Lung (tissue), 11 donors: ENCODE measurements at regions not wholly inside any gene's neighbourhood (a gene's known extent, or its start where the extent isn't known, plus 50 kb on each side); places are given as distances from the start of the nearest gene placed in this dataset.

Experiments
- ATAC-seq: fragments of 200-7000 bp; cut with Tn5 transposase; one replicate; pipeline ENCODE4 v1.9.1; 2020; ENCODE audit warnings: moderate number of reproducible peaks; ENCODE audit not compliant: insufficient read depth, low FRiP score
- DNase-seq, 3 donors: peaks; one replicate each; pipeline ENCODE4 v3.0.0-alpha.2; 2013 to 2017
- H3K27ac ChIP-seq, 2 donors: one replicate each; pipeline ENCODE4 v1.5.1; 2013; ENCODE audit warnings: mild to moderate bottlenecking in 2 of 2, moderate library complexity in 2 of 2, control low read depth in 1 of 2, inconsistent platforms in 1 of 2, low read depth in 1 of 2, low read length in 1 of 2
- H3K27me3 ChIP-seq, 3 donors: one replicate each; pipeline ENCODE4 v1.5.1; 2013; ENCODE audit warnings: low read length in 2 of 3; ENCODE audit not compliant: control insufficient read depth in 3 of 3, insufficient read depth in 3 of 3
- H3K36me3 ChIP-seq, 4 donors: one replicate each; pipeline ENCODE4 v1.5.1; 2013; ENCODE audit warnings: low read length in 4 of 4, mild to moderate bottlenecking in 1 of 4, moderate library complexity in 1 of 4; ENCODE audit not compliant: control insufficient read depth in 4 of 4, insufficient read depth in 4 of 4
- H3K4me1 ChIP-seq, 5 donors: one replicate each; pipeline ENCODE4 v1.5.1; 2013; ENCODE audit warnings: low read length in 5 of 5, mild to moderate bottlenecking in 2 of 5, moderate library complexity in 1 of 5; ENCODE audit not compliant: control insufficient read depth in 5 of 5, insufficient read depth in 5 of 5
- H3K4me3 ChIP-seq: one replicate; pipeline ENCODE4 v1.5.1; 2013; ENCODE audit warnings: mild to moderate bottlenecking, control low read depth, moderate library complexity
- H3K9ac ChIP-seq, 2 donors: one replicate each; pipeline ENCODE4 v1.5.1; 2013; ENCODE audit warnings: low read length in 2 of 2, control low read depth in 1 of 2; ENCODE audit not compliant: insufficient read depth in 1 of 2
- H3K9me3 ChIP-seq, 4 donors: one replicate each; pipeline ENCODE4 v1.5.1; 2013; ENCODE audit warnings: low read length in 3 of 4, mild to moderate bottlenecking in 1 of 4, moderate library complexity in 1 of 4; ENCODE audit not compliant: control insufficient read depth in 4 of 4, insufficient read depth in 3 of 4
- CTCF ChIP-seq: IDR thresholded peaks from 2 replicates; pipeline ENCODE4 v1.5.1; 2012; ENCODE audit warnings: mild to moderate bottlenecking; ENCODE audit errors: control extremely low read depth, extremely low read depth
- WGBS, 2 donors: extraction: QIAGEN DNeasy Blood & Tissue Kit; methylation state at CpG; one replicate each; pipeline ENCODE4 v1.1.7; 2013; 5-methylcytosine and 5-hydroxymethylcytosine counted together
- donor health status: control.
- donor health status: control.
- donor health status: Bipolar disorder and iron deficiency.
- donor health status: healthy.
- donor health status: DM: yes; HTN: yes; CAD: no.

- 75 to 84% methylated on average over 1 of the region's 1 CpG for WGBS, 2 donors
- ATAC-seq (no peak), DNase-seq (no peak)
- TF ChIP-seq CTCF: no peak
- Histone ChIP-seq H3K4me1 (no peaks in the 10 kb centered on the region), H3K9ac (no peak overlapping the region), H3K9me3 (peaks cover 0 to 5% (median 1%) of the 10 kb centered on the region in 4 donors), H3K27me3 (no peaks in the 10 kb centered on the region), H3K36me3 (no peaks in the 10 kb centered on the region), H3K4me3 (no peak overlapping the region), H3K27ac (no peak overlapping the region)
Observed at GRCh38 chr5:10896016-10896415, 135.0 kb upstream of the DAP start.

- no peaks in the 10 kb centered on the region for H3K27me3 ChIP-seq
- no peaks in the 10 kb centered on the region for H3K4me1 ChIP-seq
- ATAC-seq (no peak), DNase-seq (peak in 1 of 3 donors; percentile 6)
- no peak overlapping the region for H3K27ac ChIP-seq
- no peak overlapping the region for H3K4me3 ChIP-seq
- no peak for TF ChIP-seq CTCF
- H3K9me3 ChIP-seq: peaks cover 0 to 5% (median 2%) of the 10 kb centered on the region in 4 donors
- no peak overlapping the region for H3K9ac ChIP-seq
- 76 to 85% methylated on average over 9 of the region's 9 CpGs for WGBS, 2 donors
- no peaks in the 10 kb centered on the region for H3K36me3 ChIP-seq
Observed at GRCh38 chr5:10894445-10895054, 133.5 kb upstream of the DAP start.

- Histone ChIP-seq H3K36me3 (no peaks in the 10 kb centered on the region), H3K9me3 (peaks cover 0 to 5% (median 1%) of the 10 kb centered on the region in 4 donors), H3K4me3 (no peak overlapping the region), H3K4me1 (no peaks in the 10 kb centered on the region), H3K9ac (no peak overlapping the region), H3K27me3 (no peaks in the 10 kb centered on the region), H3K27ac (no peak overlapping the region)
- 92 to 97% methylated on average over 4 of the region's 4 CpGs for WGBS, 2 donors
- DNase-seq (no peak), ATAC-seq (no peak)
- TF ChIP-seq CTCF: no peak
Observed at GRCh38 chr5:10892911-10893215, 131.8 kb upstream of the DAP start.

GRCh38 chr5:10892147-10892910, 131.3 kb upstream of the DAP start:
- Histone ChIP-seq H3K4me1 (no peaks in the 10 kb centered on the region), H3K27me3 (no peaks in the 10 kb centered on the region), H3K4me3 (no peak overlapping the region), H3K36me3 (no peaks in the 10 kb centered on the region), H3K9me3 (peaks cover 0 to 5% (median 1%) of the 10 kb centered on the region in 4 donors), H3K9ac (no peak overlapping the region), H3K27ac (no peak overlapping the region)
- TF ChIP-seq CTCF: no peak
- ATAC-seq (no peak), DNase-seq (no peak)
- WGBS, 2 donors: 85 to 90% methylated on average over 5 of the region's 5 CpGs
